ENCODE measurements at regions not wholly inside any gene's neighbourhood (a gene's known extent, or its start where the extent isn't known, plus 50 kb on each side); places are given as distances from the start of the nearest gene placed in this dataset.

- TF ChIP-seq CTCF (IDR thresholded peaks at IDR 0.05; ENCODE audit: extremely low read depth in 1 of 2, insufficient read depth in 1 of 2, low read depth in 1 of 2, low read length in 2 of 2) (no peak), POLR2A (IDR thresholded peaks at IDR 0.05; ENCODE audit: low read depth, low read length) (no peak), MAX (IDR thresholded peaks at IDR 0.05; ENCODE audit: insufficient read depth, insufficient read length) (no peak), EZH2 (IDR thresholded peaks at IDR 0.05; ENCODE audit: borderline replicate concordance, low read depth, low read length, severe bottlenecking) (no peak), GATA2 (IDR thresholded peaks at IDR 0.05; ENCODE audit: insufficient read depth, insufficient read length, low read depth, low read length) (no peak), POLR2AphosphoS5 (IDR thresholded peaks at IDR 0.05; ENCODE audit: insufficient read depth, low read depth, low read length) (no peak), MYC (IDR thresholded peaks at IDR 0.05; ENCODE audit: low read depth, low read length) (no peak)
Measured at GRCh38 chr2:43124687-43125057, 101.7 kb downstream of the ZFP36L2 start.

Measured in endothelial cell of umbilical vein (primary cell).